GM21529 (cell line): ENCODE measurements at regions not wholly inside any gene's neighbourhood (a gene's known extent, or its start where the extent isn't known, plus 50 kb on each side); places are given as distances from the start of the nearest gene placed in this dataset.

Experiments
- ATAC-seq: cut with Tn5 transposase; IDR thresholded peaks from one replicate; pipeline ENCODE4 v1.9.1; 2021; ENCODE audit not compliant: unreplicated experiment

DNA sequence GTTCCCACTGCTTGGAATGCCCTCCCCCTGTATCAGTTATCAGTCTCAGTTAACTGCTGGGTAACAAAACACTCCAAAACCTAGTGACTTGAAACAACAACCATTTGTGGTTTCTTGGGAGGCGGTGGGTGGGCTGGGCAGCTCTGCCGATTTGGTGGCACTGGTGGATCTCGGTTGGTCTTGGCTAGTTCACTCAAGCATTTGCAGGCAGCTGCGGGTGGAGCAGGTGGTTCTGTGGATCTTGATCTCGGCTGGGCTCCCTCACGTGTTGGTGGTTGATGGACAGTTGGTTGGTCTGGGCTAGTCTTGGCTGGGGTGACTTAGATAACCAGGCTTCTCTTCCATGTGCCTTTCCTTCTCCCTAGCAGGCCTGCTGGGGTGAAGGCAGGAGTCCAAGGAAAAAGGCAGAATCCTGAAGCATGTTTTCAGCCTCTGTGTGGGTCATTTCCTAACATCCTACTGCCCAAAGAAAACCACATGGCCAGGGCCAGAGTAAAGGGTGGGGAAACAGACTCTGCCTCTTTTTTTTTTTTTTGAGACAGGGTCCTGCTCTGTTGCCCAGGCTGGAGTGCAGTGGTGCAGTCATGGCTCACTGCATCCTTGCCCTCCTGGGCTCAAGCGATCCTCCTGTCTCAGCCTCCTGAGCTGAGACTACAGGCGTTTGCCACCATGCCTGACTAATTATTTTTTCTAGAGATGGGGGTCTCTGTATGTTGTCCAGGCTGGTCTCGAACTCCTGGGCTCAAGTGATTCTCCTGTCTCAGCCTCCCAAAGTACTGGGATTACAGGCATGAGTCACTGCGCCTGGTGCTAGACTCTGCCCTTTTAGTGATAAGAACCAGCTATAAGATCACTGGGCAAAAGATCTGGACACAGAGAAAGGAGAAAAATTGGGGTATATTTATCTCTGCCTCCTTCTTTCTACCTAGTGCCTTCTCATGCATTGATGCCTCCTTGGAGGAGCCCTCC is 183.7 kb downstream of the RGS3 start:
- no peak for ATAC-seq

DNA sequence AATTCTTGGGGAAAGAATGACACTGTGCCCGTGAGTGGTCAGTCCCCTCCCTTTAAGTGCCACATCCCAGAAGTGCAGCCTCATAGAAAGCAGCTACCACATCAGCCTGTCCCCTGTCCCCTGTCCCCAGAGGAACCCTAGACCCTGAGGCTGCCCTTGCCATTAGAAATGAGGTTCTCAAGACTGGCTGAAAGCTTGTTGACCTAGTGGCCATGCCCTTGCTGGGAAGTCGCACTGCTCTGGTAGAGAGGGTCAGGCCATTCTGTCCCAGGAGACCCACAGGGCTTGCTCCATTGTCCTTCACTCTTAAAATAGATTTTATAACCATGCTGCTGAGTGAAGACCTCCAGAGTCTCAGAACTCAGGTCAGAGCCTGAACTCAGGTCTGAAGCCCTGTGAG is 184.5 kb downstream of the RGS3 start:
- no peak for ATAC-seq

DNA sequence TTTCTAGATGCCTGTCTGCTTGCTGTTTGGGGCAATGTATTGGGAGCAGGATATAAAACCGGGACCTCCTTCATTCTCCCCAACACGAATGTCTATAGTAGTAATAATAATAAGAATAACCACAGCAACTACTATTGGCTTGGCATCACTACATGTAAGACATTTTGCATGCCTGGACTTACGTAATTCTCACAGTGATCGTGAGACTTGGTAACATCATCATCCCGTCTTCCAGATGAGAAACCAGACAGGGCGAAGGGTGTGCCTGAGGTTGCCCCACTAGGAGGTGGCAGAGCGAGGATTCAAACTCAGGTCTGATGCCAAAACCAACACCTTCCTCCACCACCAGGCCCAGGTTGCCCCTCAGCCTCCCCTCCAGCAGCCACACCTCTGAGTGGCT is 185.1 kb downstream of the RGS3 start:
- ATAC-seq: no peak

DNA sequence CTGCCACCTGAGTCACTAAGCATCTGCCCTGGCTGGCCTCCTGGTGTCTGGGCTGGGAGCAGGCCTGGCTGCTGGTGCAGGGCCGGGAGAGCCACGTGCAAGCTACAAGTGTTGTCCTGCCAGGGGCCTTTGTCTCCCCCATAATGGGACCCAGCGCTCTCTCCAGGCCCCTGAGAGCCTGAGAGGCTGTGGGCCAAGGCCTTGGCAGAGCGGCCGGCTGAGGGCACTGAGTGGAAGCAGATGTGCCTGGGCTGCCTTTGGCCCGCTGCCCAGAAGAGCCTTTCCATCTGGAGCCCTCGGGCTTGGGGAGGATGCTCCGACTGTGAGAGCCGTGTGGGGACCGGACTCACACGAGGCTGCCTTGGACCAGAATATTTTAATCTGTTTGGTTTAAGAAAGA is 185.5 kb downstream of the RGS3 start:
- no peak for ATAC-seq

DNA sequence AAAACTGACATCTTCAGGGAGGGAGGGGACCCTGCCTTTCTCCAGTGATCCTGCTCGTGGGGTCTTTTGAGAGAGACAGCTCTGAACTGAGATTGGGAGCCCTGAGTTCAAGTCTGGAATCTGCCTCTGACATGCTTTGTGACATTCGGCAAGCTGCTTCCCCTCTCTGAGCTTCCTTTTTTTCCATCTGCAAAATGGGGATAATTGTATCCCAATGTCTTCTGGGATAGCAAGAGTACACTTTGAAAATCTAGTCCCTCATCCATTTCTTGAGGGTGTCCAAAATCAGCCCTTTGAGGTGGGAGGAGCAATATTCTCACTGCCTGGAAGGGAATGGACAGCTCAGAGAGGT is 186.3 kb downstream of the RGS3 start:
- no peak for ATAC-seq

DNA sequence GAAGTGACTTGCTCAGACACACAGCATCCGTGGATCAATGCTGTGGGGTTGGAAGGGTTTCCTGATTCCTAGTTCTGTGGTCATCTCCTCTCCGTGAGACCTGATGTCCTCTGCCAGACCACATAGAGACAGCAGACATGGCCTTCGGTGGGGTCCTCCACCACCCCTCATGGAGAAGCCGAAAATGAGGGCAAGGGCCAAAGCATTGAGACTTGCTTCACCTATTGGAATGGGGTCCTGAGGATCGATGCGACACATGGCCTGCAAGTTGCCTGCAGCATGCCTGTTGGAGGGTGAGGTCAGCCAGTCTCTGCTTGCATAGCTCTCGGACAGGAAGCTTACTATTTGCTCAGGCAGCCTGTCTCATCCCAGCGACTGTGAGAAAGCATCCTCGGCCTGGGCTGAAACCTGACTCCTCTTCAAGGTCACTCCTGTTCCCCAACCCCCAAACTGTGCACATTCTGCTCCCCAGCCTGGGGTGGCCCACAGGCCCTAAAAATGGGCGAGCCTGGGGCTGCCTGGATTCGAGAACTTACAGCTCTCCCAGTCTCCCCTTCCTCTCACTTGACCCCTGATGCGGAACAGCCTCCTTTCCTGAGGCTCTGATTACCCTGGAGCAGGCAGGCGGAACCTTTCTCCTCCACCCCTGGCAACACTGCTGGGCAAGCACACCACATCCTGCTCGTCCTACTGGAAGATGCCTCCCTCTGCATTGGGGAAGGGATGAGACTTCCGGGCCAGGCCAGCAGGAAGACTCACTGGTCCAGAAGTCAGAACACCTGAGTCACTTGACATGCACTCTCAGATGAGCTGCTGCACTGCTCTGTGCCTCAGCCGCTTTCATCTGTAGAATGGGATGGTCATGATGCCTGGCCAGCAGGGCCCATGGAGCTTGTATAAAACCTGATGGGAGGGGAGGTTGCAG is 186.9 kb downstream of the RGS3 start:
- ATAC-seq: no peak

DNA sequence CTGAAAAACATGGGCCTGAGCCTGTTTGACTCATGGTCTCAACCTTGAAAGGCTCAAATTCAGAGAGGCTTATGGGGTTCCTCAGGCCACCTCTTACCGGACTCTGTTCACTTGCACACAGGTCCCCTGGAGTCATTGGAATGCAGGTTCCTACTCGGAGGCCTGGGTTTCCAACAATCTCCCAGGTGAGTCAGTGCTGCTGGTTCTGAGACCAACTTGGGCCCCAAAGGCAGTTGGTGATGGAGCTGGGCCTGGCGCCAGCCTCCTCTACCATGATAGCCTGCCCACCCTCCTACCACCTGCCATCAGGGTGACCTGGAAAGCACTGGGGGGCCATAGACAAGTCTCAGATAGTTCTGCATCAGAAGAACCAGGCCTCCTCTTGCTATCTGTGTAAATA is 188.4 kb downstream of the RGS3 start:
- ATAC-seq: no peak

DNA sequence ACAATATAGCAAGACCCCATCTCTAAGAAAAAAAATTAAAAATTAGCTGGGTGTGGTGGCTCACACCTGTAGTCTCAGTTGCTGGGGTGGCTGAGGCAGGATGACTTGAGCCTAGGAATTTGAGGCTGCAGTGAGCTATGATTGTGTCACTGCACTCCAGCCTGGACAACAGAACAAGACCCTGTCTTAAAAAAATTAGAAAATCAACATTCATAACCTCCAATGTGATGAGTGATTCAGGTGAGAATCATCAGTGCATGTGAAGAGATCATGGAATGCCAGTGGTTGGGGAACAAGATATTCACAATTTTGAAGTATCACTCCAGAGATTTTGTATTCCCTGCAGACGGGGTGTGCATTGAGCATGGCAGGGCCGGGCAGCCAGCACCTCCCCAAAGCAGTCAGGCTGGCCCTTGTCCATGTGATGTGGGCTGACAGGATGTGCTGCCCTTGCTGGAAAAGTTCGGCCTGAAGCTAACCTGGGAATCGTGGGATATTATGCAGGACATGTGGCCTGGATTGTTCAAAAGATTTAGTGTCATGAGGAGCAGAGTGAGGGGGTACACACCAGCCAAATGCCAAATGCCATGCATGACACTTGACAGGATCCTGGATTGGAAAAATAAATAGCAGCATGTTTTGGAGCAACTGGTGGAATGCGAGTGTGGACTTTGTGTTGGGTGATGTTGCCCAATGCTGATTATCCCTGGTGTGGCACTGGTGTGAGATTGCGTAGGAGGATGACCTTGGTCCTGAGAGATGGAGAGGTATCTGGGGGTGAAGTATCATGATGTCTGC is 189.0 kb downstream of the RGS3 start:
- ATAC-seq: no peak

DNA sequence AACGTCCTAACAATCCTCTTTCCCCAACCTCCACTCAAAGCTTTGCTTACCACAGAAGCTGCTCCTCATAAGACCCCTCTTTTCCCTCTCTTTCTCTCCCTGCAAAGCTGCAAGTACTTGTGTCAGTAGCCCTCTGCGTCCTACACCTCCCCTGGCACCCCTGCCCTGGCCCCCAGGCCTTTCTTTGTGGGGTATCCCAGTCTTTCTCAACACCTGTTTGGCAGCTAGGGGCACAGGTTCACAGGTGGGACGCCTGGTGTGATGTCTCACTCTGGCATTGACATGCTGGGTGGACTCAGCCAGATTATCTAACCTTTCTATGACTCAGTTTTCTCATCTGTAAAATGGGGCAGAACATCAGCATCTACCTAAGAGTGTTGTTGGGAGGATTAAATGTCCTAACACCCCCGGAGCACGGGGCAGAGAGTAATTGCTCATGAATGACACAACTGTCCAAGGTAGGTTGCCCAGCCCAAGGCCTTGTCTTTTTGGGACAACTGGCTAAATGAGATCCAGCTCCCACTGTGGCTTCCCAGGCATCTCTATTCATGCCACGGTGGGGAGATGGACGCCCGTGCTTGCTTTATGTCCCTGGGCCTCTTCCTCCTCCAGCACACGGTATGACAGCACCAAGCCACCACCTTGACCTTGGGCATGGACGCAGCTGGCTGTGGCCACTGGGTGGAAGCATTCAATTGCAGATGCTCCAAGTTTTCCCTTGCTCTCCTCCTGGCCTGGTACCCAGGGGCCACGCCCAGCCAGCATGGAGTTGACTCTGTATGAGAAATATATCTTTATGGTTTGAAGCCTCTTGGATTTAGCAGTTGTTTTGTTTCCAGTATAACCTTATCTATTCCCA is 190.4 kb downstream of the RGS3 start:
- ATAC-seq: no peak

DNA sequence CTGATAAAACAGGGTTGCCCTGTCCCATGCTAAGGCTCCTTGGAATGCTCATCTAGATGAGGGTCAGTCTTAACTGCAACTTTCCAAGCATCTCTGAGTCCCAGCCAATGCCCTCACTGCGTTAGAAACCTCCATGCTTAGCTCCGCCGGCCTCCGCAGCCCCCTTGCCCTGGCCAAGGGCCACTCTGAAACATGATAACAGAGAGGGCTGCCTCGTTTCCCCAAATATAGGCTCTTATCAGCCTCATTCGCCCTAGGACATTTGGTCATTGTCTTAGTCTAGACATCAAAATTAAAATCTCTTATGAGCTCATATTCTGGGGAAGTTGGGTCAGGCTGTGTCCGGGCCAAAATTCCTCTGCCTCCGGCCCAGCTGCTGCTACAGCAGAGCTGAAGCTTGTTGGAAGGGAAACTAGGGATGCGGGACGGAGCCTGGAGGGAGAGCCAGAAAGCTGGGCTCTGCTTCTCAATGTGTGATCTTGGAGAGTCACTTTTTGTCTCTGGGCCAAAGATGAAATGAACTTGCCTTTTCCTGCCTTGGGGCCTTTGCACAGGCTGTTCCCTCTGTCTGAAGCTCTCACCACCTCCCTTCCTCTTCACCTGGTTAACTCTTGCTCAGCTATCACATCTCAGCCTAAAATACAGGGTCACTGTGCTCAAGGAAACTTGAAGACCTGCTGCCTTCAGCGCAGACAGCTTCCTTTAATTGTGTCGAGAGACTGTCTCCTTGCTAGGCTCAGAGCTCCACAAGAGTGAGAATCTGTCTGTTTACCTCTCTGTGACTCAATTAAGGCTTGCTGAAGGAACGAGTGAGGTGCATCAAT is 191.3 kb downstream of the RGS3 start:
- no peak for ATAC-seq

DNA sequence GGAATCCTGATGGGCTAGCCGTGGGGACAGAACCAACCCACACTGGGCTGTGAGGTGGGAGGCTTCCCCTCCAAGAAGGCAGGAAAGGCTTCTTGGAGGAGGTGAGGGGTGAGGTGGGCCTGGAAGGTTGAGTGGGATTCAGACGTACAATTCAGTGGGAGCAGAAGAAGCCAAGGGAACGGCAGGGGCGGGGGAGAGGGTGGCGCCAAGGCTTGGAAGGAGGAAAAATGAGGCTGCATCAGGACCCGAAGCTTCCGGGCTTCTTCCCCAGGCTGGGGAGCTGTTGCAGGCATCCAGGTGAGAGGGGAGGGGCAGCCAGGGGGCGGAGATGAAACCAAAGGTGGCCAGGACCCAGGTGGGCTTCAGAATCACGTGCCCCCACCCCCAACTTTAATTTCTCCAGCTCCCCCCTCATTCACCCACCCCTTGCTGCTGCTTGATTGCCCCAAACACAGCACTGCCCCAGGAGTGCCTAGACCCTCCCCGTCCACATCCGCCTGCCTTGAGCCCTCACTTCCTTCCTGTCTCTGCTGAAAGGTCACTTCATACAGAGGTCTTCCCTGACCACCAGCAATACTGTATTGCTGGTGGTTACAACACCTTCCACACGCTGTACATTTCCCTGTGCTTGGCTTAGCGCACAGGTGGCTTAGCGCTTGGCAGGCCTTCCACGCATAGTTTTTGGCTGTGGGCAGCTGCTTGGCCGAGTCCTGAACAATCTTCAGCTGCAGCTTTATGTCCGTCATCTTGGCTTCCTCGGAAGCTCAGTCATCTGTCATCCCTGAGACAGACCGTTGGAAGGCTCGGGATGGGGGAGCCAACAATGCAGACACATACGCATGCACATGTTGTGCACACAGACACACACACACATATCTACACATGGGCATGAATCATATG is 193.5 kb downstream of the RGS3 start:
- ATAC-seq: no peak

DNA sequence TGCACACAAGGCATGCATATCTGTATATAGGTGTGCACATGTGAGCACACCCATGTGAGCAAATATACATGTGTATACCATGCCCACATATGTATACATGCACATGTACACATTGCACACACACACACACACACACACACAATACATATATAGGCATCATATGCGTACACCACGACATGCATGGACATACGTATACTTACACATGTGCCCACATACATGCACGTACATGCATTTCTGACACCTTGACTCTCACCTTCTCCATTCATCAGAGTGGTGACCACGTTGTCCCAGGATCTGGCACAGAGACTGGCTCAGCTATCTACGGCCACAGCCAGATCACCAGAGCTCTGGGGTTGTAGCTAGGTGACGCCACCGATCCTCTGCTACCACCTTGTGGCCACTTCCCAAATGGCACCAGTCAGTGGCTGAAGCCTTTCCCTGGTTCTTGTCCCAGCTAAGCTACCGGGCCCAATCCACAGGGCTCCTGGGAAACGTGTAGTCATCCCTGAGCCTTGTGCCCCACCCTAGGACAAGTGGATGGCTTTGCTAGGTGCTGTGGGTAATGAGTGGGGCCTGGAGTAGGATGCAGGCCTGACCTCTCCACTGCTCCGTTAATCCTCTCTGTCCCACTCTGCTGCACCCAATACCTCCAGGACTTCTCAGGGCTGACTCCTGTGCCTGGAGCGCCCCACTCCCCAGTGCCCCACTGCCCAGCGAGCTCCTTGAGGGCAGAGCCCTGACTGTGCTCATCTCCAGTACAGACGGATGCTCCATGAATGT is 194.4 kb downstream of the RGS3 start:
- ATAC-seq: peak; percentile 88

DNA sequence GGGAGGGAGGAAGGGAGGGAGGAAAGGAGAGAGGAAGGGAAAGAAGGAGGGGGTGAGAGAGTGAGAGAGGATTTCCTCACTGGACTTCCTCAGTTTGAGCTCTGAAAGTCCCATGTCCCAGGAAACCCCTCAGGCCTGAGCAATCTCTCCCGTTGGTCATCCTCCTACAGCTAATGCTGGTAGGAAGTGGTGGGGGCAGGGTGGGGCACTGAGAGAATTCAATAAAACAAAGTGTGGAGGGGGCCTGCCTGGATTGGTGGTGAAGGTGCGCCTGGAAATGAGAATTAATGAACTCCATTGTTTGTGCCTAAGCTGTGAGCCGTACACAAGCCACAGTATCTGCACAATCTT is 195.0 kb downstream of the RGS3 start:
- no peak for ATAC-seq

DNA sequence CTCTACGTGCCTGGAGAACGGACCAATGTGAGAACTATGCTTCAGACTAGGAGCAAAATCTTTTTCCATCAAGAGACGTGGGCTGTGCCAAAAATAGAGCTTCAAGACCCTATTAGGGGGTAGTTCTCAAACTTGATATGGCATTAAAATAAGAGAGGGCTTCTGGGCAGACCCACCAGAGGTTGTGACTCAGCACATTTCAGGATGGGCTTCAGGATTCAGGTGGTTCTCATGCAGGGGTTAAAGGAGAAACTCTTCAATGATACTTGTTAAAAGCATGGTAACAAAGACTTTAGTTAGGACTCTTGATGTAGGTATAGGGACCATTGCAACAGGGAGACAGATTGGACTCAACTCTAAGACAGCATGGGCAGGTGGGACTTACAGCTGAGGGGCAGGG is 195.5 kb downstream of the RGS3 start:
- ATAC-seq: no peak

DNA sequence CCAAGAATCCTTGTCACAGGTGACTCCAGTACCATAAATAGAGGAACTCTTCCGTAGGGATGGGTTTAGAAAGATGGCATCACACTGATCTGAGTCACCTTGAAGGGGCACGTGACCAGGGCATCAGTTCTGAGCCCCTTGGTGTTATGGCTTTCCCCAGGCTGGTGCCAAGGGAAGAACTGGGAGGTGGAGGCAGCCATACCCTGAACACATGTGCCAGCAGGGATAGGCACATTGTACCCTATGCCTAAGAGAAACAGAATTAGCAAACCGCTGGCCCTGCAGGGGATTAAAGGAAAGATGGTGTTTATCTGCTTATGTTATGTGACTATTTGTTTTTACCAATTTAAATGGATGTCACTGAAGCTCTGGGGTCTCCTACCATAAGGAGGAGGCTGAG is 196.2 kb downstream of the RGS3 start:
- no peak for ATAC-seq

DNA sequence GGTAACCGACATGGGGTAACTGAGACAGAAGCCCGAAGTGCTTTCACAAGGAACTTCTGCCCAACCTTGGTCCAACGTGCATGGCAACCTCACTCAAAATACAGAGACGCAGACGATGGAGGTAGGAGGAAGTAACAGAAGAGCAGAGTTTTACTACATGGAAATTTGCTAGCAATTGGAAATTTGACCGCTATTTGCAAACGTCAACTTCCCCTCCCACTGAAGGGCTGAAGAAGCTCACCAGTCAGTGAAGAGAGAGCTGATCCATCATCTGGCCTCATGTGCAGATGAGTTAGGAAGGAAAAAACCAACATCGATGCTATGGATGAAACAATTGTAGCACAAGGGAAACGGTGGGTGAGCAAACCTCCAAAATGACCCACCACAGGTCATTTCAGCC is 196.7 kb downstream of the RGS3 start:
- no peak for ATAC-seq

DNA sequence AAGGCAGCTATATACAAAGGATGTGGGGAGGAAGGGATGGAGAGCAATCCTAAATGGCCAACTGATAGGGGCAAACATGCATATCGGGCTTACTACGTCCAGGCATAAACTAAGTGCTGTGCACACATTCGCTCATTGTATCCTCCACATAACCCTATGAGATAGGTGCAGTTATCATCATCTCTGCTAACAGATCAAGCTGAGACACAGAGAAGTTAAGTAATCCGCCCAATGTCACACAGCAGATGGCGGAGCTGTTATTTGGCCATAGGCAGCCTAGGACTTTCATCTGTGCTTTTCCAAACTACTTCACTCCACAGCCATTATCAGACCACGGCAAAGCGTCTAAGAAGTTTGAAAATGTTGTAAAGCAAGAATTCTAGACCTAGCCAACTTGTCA is 197.5 kb downstream of the RGS3 start:
- no peak for ATAC-seq
